HL-60 (cell line): ENCODE measurements at regions not wholly inside any gene's neighbourhood (a gene's known extent, or its start where the extent isn't known, plus 50 kb on each side); places are given as distances from the start of the nearest gene placed in this dataset.

ENCODE experiments used
- POLR2AphosphoS5 ChIP-seq: IDR thresholded peaks from 2 replicates; pipeline ENCODE4 v1.6.1; 2012; ENCODE audit warnings: low read depth
- TF ChIP-seq, protein P1 (sequence below): IDR thresholded peaks from one replicate; pipeline ENCODE4 v1.5.1; 2011; ENCODE audit warnings: low read length, control low read depth, inconsistent platforms; ENCODE audit not compliant: insufficient read depth
- TF ChIP-seq, protein P2 (sequence below): IDR thresholded peaks from 2 replicates; pipeline ENCODE4 v1.6.1; 2012; ENCODE audit warnings: low read depth; ENCODE audit not compliant: insufficient replicate concordance

DNA sequence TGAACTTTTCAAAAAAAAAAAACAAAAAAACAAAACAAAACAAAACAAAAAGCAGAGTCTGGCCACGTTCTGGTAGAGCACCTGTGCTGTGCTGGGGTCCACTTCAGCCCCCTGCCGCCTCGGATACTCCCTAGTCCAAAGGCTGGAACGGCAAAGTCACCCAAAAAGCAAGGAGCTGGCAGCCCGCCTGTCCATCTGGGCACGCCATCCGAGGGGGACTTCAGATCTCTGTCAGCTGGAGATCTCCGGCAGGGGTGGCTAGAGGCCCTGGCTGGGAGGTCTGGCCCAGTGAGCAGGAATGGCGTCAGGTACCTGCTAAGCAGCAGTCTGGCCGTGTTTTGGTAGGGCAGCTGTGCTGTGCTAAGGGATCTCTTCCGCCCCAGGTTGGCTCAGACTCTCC, 152.3 kb upstream of the ZNF516 start:
- TF ChIP-seq, protein P1, sequence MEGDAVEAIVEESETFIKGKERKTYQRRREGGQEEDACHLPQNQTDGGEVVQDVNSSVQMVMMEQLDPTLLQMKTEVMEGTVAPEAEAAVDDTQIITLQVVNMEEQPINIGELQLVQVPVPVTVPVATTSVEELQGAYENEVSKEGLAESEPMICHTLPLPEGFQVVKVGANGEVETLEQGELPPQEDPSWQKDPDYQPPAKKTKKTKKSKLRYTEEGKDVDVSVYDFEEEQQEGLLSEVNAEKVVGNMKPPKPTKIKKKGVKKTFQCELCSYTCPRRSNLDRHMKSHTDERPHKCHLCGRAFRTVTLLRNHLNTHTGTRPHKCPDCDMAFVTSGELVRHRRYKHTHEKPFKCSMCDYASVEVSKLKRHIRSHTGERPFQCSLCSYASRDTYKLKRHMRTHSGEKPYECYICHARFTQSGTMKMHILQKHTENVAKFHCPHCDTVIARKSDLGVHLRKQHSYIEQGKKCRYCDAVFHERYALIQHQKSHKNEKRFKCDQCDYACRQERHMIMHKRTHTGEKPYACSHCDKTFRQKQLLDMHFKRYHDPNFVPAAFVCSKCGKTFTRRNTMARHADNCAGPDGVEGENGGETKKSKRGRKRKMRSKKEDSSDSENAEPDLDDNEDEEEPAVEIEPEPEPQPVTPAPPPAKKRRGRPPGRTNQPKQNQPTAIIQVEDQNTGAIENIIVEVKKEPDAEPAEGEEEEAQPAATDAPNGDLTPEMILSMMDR: no peak
- TF ChIP-seq, protein P2, sequence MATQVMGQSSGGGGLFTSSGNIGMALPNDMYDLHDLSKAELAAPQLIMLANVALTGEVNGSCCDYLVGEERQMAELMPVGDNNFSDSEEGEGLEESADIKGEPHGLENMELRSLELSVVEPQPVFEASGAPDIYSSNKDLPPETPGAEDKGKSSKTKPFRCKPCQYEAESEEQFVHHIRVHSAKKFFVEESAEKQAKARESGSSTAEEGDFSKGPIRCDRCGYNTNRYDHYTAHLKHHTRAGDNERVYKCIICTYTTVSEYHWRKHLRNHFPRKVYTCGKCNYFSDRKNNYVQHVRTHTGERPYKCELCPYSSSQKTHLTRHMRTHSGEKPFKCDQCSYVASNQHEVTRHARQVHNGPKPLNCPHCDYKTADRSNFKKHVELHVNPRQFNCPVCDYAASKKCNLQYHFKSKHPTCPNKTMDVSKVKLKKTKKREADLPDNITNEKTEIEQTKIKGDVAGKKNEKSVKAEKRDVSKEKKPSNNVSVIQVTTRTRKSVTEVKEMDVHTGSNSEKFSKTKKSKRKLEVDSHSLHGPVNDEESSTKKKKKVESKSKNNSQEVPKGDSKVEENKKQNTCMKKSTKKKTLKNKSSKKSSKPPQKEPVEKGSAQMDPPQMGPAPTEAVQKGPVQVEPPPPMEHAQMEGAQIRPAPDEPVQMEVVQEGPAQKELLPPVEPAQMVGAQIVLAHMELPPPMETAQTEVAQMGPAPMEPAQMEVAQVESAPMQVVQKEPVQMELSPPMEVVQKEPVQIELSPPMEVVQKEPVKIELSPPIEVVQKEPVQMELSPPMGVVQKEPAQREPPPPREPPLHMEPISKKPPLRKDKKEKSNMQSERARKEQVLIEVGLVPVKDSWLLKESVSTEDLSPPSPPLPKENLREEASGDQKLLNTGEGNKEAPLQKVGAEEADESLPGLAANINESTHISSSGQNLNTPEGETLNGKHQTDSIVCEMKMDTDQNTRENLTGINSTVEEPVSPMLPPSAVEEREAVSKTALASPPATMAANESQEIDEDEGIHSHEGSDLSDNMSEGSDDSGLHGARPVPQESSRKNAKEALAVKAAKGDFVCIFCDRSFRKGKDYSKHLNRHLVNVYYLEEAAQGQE: no peak
- TF ChIP-seq POLR2AphosphoS5: no peak
